HEK293 (cell line): ENCODE measurements at regions not wholly inside any gene's neighbourhood (a gene's known extent, or its start where the extent isn't known, plus 50 kb on each side); places are given as distances from the start of the nearest gene placed in this dataset.

Experiments
- ATF2 ChIP-seq: fragments of 450-650 bp; formaldehyde crosslinking; IDR thresholded peaks from 2 replicates; pipeline ENCODE4 v1.5.1; 2016; ENCODE audit warnings: missing biosample characterization, missing genetic modification characterization, low read depth
- MZF1 ChIP-seq: fragments of 450-650 bp; formaldehyde crosslinking; IDR thresholded peaks from 2 replicates; pipeline ENCODE4 v1.5.1; 2017; ENCODE audit warnings: missing biosample characterization, missing genetic modification characterization, borderline replicate concordance
- ZNF10 ChIP-seq: fragments of 450-650 bp; formaldehyde crosslinking; IDR thresholded peaks from 2 replicates; pipeline ENCODE4 v1.5.1; 2017; ENCODE audit warnings: missing biosample characterization, missing genetic modification characterization
- ZNF274 ChIP-seq, 2 experiments: fragments of 200-500 bp in 1 of 2; fragments of 450-650 bp in 1 of 2; sonication (Bioruptor generic) in 1 of 2; formaldehyde crosslinking in 1 of 2; IDR thresholded peaks; 2 replicates each; pipeline versions ENCODE4 v1.5.1 to v1.6.1; 2014 to 2016; ENCODE audit warnings: borderline replicate concordance in 1 of 2, inconsistent platforms in 1 of 2, low read length in 1 of 2, missing biosample characterization in 1 of 2, missing genetic modification characterization in 1 of 2
- ZNF549 ChIP-seq: fragments of 450-650 bp; IDR thresholded peaks from 2 replicates; pipeline ENCODE4 v1.5.1; 2018; ENCODE audit warnings: missing biosample characterization, missing genetic modification characterization, mild to moderate bottlenecking, inconsistent platforms, moderate library complexity
- ZNF580 ChIP-seq: fragments of 450-650 bp; formaldehyde crosslinking; IDR thresholded peaks from 2 replicates; pipeline ENCODE4 v1.5.1; 2016; ENCODE audit warnings: missing biosample characterization, missing genetic modification characterization
- ZNF707 ChIP-seq: fragments of 450-650 bp; formaldehyde crosslinking; IDR thresholded peaks from 2 replicates; pipeline ENCODE4 v1.5.1; 2016; ENCODE audit warnings: missing biosample characterization, missing genetic modification characterization
- ZNF776 ChIP-seq: fragments of 450-650 bp; formaldehyde crosslinking; IDR thresholded peaks from 2 replicates; pipeline ENCODE4 v1.5.0; 2017; ENCODE audit warnings: missing biosample characterization, missing genetic modification characterization, borderline replicate concordance
- ZNF830 ChIP-seq: fragments of 450-650 bp; IDR thresholded peaks from 2 replicates; pipeline ENCODE4 v1.5.0; 2018; ENCODE audit warnings: missing biosample characterization, missing genetic modification characterization, low read depth, mild to moderate bottlenecking, moderate library complexity
- ZSCAN4 ChIP-seq: fragments of 450-650 bp; formaldehyde crosslinking; IDR thresholded peaks from 2 replicates; pipeline ENCODE4 v1.5.1; 2017; ENCODE audit warnings: missing biosample characterization, missing genetic modification characterization
- TF ChIP-seq, protein P1 (sequence below): fragments of 450-650 bp; formaldehyde crosslinking; IDR thresholded peaks from 2 replicates; pipeline ENCODE4 v1.5.1; 2016; ENCODE audit warnings: missing biosample characterization, missing genetic modification characterization

GRCh38 chr10:63058236-63058635 is 74.9 kb upstream of the NRBF2 start:
- TF ChIP-seq, protein P1, sequence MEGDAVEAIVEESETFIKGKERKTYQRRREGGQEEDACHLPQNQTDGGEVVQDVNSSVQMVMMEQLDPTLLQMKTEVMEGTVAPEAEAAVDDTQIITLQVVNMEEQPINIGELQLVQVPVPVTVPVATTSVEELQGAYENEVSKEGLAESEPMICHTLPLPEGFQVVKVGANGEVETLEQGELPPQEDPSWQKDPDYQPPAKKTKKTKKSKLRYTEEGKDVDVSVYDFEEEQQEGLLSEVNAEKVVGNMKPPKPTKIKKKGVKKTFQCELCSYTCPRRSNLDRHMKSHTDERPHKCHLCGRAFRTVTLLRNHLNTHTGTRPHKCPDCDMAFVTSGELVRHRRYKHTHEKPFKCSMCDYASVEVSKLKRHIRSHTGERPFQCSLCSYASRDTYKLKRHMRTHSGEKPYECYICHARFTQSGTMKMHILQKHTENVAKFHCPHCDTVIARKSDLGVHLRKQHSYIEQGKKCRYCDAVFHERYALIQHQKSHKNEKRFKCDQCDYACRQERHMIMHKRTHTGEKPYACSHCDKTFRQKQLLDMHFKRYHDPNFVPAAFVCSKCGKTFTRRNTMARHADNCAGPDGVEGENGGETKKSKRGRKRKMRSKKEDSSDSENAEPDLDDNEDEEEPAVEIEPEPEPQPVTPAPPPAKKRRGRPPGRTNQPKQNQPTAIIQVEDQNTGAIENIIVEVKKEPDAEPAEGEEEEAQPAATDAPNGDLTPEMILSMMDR = no peak
- TF ChIP-seq ZSCAN4 (tag by site-specific recombination) (no peak), ZNF776 (no peak), ZNF274 (IDR thresholded peaks at IDR 0.05; ENCODE audit: low read length) (no peak), ZNF274 (tag by site-specific recombination; IDR thresholded peaks at IDR 0.05; ENCODE audit: borderline replicate concordance) (no peak), ZNF10 (no peak), MZF1 (no peak), ATF2 (no peak), ZNF549 (tag by site-specific recombination) (no peak), ZNF830 (tag by site-specific recombination) (no peak), ZNF707 (tag by site-specific recombination) (no peak), ZNF580 (tag by site-specific recombination) (no peak)
